ENCODE measurements at regions not wholly inside any gene's neighbourhood (a gene's known extent, or its start where the extent isn't known, plus 50 kb on each side); places are given as distances from the start of the nearest gene placed in this dataset.
A peak's percentile ranks its signal among the peaks of the same experiment; 100 is the strongest.

DNA sequence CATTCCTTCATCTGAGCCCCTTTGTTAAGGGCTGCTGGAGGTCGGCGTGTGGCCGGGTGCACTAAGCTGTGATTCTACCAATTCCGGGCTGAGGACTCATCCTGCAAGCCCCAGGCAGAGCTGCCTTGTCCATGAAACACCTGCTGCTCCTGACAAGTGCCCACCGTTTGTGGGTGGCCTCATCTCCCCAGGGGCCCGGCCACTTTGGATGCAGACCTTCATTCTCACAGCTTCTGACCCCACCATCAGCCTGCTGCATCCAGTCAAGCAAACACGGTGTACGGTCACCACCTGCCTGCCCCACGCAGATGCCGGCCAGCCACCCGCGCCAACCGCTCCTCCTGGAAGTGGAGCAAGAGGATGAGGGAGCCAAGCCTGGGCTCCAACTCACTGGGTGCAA is 382.7 kb downstream of the THBS2 start:
- ChIA-PET CTCF (no interaction called here), POLR2A (no interaction called here)
- Histone ChIP-seq H3K27ac (no peak overlapping the region), H3K4me1 (no peaks in the 10 kb centered on the region), H3K4me3 (no peak overlapping the region), H3K9me3 (no peaks in the 10 kb centered on the region), H3K4me2 (no peak overlapping the region)
- TF ChIP-seq FOXS1 (CRISPR knock-in tag; IDR thresholded peaks at IDR 0.05) (no peak), JUNB (IDR thresholded peaks at IDR 0.05) (no peak), RFX5 (IDR thresholded peaks at IDR 0.05) (no peak), POLR2AphosphoS2 (conservative IDR thresholded peaks at IDR 0.05; ENCODE audit: low read length) (no peak), BHLHE40 (IDR thresholded peaks at IDR 0.05; ENCODE audit: low read depth, low read length) (no peak)
- TF ChIP-seq, protein P1, sequence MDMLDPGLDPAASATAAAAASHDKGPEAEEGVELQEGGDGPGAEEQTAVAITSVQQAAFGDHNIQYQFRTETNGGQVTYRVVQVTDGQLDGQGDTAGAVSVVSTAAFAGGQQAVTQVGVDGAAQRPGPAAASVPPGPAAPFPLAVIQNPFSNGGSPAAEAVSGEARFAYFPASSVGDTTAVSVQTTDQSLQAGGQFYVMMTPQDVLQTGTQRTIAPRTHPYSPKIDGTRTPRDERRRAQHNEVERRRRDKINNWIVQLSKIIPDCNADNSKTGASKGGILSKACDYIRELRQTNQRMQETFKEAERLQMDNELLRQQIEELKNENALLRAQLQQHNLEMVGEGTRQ (IDR thresholded peaks at IDR 0.05) = no peak
- TF ChIP-seq, protein P2, sequence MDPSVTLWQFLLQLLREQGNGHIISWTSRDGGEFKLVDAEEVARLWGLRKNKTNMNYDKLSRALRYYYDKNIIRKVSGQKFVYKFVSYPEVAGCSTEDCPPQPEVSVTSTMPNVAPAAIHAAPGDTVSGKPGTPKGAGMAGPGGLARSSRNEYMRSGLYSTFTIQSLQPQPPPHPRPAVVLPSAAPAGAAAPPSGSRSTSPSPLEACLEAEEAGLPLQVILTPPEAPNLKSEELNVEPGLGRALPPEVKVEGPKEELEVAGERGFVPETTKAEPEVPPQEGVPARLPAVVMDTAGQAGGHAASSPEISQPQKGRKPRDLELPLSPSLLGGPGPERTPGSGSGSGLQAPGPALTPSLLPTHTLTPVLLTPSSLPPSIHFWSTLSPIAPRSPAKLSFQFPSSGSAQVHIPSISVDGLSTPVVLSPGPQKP (IDR thresholded peaks at IDR 0.05; ENCODE audit: low read depth, low read length) = no peak
- TF ChIP-seq, protein P3, sequence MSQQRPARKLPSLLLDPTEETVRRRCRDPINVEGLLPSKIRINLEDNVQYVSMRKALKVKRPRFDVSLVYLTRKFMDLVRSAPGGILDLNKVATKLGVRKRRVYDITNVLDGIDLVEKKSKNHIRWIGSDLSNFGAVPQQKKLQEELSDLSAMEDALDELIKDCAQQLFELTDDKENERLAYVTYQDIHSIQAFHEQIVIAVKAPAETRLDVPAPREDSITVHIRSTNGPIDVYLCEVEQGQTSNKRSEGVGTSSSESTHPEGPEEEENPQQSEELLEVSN (IDR thresholded peaks at IDR 0.05; ENCODE audit: borderline replicate concordance, low read depth) = no peak
- TF ChIP-seq, protein P4, sequence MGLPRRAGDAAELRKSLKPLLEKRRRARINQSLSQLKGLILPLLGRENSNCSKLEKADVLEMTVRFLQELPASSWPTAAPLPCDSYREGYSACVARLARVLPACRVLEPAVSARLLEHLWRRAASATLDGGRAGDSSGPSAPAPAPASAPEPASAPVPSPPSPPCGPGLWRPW (IDR thresholded peaks at IDR 0.05) = no peak
- DNase-seq (ENCODE audit: low read depth in 1 of 2, low spot score in 1 of 2) = no peak
- FAIRE-seq = no peak
- ATAC-seq = no peak
- WGBS (ENCODE audit: missing lambda C conversion rate) = 40% methylated on average over 8 of the region's 13 CpGs

DNA sequence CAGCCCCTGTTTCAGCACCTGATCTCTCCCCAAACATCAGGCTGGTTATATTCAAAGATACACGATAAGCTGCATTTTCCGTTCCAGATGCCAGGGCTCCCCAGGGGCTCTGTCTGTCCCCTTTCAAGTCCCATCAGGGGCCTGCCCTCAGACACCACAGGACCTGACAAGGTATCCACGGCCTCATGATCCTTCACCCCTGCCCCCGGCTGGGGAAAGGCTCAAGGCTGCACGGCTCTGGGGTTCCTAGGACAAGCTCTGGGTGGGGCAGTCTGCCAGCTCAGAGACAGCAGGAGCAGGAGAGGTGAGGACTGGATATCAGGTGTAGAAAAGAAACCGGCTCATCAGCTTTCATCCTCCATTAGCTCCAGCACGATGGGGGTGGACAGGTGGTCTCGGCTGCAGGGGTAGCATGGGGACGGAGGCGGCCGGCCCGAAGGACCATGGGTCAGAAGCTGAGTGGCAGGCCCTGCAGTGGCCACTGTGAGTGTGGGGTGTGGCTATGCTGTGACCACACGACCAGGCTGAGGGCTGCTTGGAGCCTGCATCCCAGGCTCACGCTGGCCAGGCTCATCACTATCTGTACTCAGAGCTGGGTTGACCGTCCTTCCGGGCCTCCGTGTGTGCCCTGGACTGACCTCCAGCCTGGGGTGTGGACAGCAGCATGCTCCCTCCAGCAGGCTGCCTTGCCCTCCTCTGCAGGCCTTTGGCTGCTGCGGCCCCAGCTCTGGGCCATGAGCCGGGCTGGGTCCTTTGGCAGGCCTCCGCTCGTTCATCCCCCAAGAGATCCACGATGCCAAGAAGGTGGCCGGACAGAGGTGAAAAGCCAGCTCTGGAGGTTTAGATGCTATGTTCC is 386.2 kb downstream of the THBS2 start:
- POLR2A ChIA-PET = no interaction called here
- no peak for DNase-seq (ENCODE audit: low read depth in 1 of 2, low spot score in 1 of 2)
- Histone ChIP-seq H3K4me1 (no peaks in the 10 kb centered on the region), H3K4me3 (no peak overlapping the region), H3K27ac (no peak overlapping the region), H3K4me2 (no peak overlapping the region), H3K9me3 (no peaks in the 10 kb centered on the region)
- CTCF ChIA-PET = interaction anchor here (1.7 kb wide), 1 partner anchor 8 kb away, joined by 4 read pairs; no protein-coding TSS in a partner anchor
- no peak for TF ChIP-seq EP300 (IDR thresholded peaks at IDR 0.05)
- no peak for FAIRE-seq
- WGBS (ENCODE audit: missing lambda C conversion rate) = 55% methylated on average over 12 of the region's 23 CpGs
- ATAC-seq = no peak; a peak in 1 of 6 replicates

DNA sequence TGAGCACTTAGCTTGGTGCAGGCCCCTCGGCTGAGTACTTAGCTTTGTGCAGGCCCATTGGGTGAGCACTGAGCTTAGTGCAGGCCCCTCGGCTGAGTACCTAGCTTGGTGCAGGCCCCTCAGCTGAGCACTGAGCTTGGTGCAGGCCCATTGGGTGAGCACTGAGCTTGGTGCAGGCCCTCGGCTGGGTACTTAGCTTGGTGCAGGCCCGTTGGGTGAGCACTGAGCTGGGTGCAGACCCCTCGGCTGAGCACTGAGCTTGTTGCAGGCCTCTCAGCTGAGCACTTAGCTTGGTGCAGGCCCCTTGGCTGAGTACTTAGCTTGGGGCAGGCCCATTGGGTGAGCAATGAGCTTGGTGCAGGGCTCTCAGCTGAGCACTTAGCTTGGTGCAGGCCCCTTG is 387.1 kb downstream of the THBS2 start:
- DNase-seq (ENCODE audit: low read depth in 1 of 2, low spot score in 1 of 2) = no peak
- no peak for FAIRE-seq
- no peaks in the 10 kb centered on the region for H3K4me1 ChIP-seq
- no peaks in the 10 kb centered on the region for H3K9me3 ChIP-seq
- TF ChIP-seq CHD4 (IDR thresholded peaks at IDR 0.05; ENCODE audit: borderline replicate concordance) (no peak), NPAS2 (CRISPR knock-in tag; IDR thresholded peaks at IDR 0.05; ENCODE audit: borderline replicate concordance) (no peak), EP300 (IDR thresholded peaks at IDR 0.05) (no peak), CHD2 (IDR thresholded peaks at IDR 0.05; ENCODE audit: low read length, partially characterized antibody) (no peak), MYC (IDR thresholded peaks at IDR 0.05; ENCODE audit: borderline replicate concordance, low read length) (no peak), NFE2L2 (conservative IDR thresholded peaks at IDR 0.05; ENCODE audit: low read length) (no peak), FOSB (CRISPR knock-in tag; IDR thresholded peaks at IDR 0.05) (no peak), FOXS1 (CRISPR knock-in tag; IDR thresholded peaks at IDR 0.05) (no peak), RARB (CRISPR knock-in tag; IDR thresholded peaks at IDR 0.05) (no peak), FOSL2 (IDR thresholded peaks at IDR 0.05) (no peak), FOSL2 (CRISPR knock-in tag; IDR thresholded peaks at IDR 0.05) (no peak), KDM5A (IDR thresholded peaks at IDR 0.05) (no peak), HDAC2 (IDR thresholded peaks at IDR 0.05) (no peak), RAD21 (conservative IDR thresholded peaks at IDR 0.05 in 1 of 2, IDR thresholded peaks at IDR 0.05 in 1 of 2) (no peak)
- TF ChIP-seq, protein P4 (IDR thresholded peaks at IDR 0.05) = no peak
- TF ChIP-seq, protein P5, sequence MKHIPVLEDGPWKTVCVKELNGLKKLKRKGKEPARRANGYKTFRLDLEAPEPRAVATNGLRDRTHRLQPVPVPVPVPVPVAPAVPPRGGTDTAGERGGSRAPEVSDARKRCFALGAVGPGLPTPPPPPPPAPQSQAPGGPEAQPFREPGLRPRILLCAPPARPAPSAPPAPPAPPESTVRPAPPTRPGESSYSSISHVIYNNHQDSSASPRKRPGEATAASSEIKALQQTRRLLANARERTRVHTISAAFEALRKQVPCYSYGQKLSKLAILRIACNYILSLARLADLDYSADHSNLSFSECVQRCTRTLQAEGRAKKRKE (CRISPR knock-in tag; IDR thresholded peaks at IDR 0.05; ENCODE audit: low read depth) = no peak
- H3K4me3 ChIP-seq = no peak overlapping the region
- no peak overlapping the region for H3K4me2 ChIP-seq
- H3K27ac ChIP-seq = no peak overlapping the region
- ATAC-seq = peak in 1 of 2 experiments; percentile 30; a peak in 1 of 6 replicates
- CTCF ChIA-PET = interaction anchor here (0.7 to 1.7 kb wide), 2 partner anchors 9 to 497 kb away, joined by 3 to 4 read pairs; no protein-coding TSS in a partner anchor
- WGBS (ENCODE audit: missing lambda C conversion rate) = 51% methylated on average over 5 of the region's 5 CpGs
- POLR2A ChIA-PET = no interaction called here

Measured in A549 (cell line).